ENCODE measurements at regions not wholly inside any gene's neighbourhood (a gene's known extent, or its start where the extent isn't known, plus 50 kb on each side); places are given as distances from the start of the nearest gene placed in this dataset.
"Not testable (repeated sequence)": the region's sequence is repeated elsewhere in the genome, so short reads cannot be mapped to it uniquely, and the experiment has no call there.

GRCh38 chr3:38958026-38958720, 93.6 kb downstream of the SCN11A start:
- DNase-seq (no peak), ATAC-seq (ENCODE audit: low read depth in 2 of 2) (no peak)
- H3K4me1 Mint-ChIP-seq, result peaks cover 0 to 5% (median 0%) of the 10 kb centered on the region in 3 donors
- no peak overlapping the region for H3K4me3 Mint-ChIP-seq
- no peaks in the 10 kb centered on the region for H3K9me3 Mint-ChIP-seq
- peaks cover 0 to 5% (median 4%) of the 10 kb centered on the region in 3 donors for H3K27me3 Mint-ChIP-seq
- no peak overlapping the region for H3K27ac Mint-ChIP-seq
- H3K36me3 Mint-ChIP-seq, result no peaks in the 10 kb centered on the region

- H3K9me3 Mint-ChIP-seq, result no peaks in the 10 kb centered on the region
- ATAC-seq (ENCODE audit: low read depth in 2 of 2) (no peak), DNase-seq (no peak)
- H3K4me1 Mint-ChIP-seq, result peaks cover 0 to 5% (median 0%) of the 10 kb centered on the region in 3 donors
- no peak overlapping the region for H3K27ac Mint-ChIP-seq
- H3K36me3 Mint-ChIP-seq, result no peaks in the 10 kb centered on the region
- H3K4me3 Mint-ChIP-seq, result no peak overlapping the region
- peaks cover 0 to 14% (median 13%) of the 10 kb centered on the region in 3 donors for H3K27me3 Mint-ChIP-seq
Measured at GRCh38 chr3:38957296-38957695, 94.4 kb downstream of the SCN11A start.

DNA sequence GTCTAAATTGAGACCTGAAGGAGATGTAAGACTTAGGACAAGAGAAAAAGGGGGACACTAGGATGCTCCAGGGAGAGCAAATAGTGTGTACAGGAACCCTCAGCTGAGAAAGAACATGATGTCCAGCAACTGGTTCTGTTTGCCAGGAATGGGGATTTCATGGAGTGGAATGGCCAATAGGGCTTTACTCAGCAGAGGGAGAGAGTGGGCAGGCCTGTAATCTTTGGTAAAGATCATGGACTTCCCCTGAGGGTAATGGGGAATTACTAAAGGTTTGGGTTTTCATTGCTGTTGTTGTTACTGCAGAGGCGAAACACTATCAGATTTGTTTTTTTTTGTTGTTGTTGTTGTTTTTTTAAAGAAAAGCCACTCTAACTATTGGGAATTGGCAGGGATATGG, 99.0 kb downstream of the SCN11A start:
- H3K4me3 Mint-ChIP-seq, result no peak overlapping the region
- H3K4me1 Mint-ChIP-seq, result no peaks in the 10 kb centered on the region
- peaks cover 0 to 17% (median 13%) of the 10 kb centered on the region in 3 donors for H3K27me3 Mint-ChIP-seq
- ATAC-seq (ENCODE audit: low read depth in 2 of 2) (no peak), DNase-seq (no peak)
- peaks cover 0 to 5% (median 0%) of the 10 kb centered on the region in 7 donors for H3K9me3 Mint-ChIP-seq
- H3K27ac Mint-ChIP-seq, result no peak overlapping the region
- H3K36me3 Mint-ChIP-seq, result no peaks in the 10 kb centered on the region

DNA sequence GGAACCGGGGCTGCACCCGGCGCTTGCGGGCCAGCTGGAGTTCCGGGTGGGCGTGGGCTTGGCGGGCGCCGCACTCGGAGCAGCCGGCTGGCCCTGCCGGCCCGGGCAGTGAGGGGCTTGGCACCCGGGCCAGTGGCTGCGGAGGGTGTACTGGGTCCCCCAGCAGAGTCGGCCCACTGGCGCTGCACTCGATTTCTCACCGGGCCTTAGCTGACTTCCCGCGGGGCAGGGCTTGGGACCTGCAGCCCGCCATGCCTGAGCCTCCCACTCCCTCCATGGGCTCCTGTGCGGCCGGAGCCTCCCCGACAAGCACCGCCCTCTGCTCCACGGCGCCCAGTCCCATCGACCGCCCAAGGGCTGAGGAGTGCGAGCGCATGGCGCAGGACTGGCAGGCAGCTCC, 100.6 kb downstream of the SCN11A start:
- H3K27me3 Mint-ChIP-seq, result peaks cover 0 to 17% (median 13%) of the 10 kb centered on the region in 3 donors
- ATAC-seq (ENCODE audit: low read depth in 2 of 2); H3K27ac Mint-ChIP-seq; H3K36me3 Mint-ChIP-seq; H3K4me1 Mint-ChIP-seq; H3K9me3 Mint-ChIP-seq; H3K4me3 Mint-ChIP-seq; DNase-seq: not testable (repeated sequence)

DNA sequence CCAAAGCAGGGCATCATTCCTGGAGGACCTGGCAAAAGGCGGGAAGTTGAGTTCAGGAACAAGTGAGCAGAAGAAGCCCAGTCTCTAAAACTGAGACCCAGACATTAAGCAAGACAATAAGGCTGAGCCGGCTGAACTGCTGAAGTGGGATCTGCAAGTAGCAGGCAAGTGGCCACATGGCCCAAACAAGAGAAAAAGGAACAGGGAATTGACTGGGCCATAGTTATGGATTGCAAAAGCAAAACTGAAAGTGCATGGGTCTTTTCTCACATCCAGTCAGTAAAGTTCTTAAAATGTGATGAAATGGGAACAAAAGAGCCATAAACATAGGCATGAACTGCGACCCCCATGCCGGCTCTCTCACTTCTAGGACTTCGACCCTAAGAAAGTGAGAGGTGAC, 101.2 kb downstream of the SCN11A start:
- Mint-ChIP-seq H3K27me3 (peaks cover 0 to 17% (median 13%) of the 10 kb centered on the region in 3 donors), H3K4me1 (no peaks in the 10 kb centered on the region), H3K27ac (no peak overlapping the region), H3K9me3 (peaks cover 0 to 5% (median 0%) of the 10 kb centered on the region in 7 donors), H3K4me3 (peak overlapping the region in 1 of 8 donors; percentile 6), H3K36me3 (no peaks in the 10 kb centered on the region)
- ATAC-seq (ENCODE audit: low read depth in 2 of 2), result no peak
- no peak for DNase-seq

DNA sequence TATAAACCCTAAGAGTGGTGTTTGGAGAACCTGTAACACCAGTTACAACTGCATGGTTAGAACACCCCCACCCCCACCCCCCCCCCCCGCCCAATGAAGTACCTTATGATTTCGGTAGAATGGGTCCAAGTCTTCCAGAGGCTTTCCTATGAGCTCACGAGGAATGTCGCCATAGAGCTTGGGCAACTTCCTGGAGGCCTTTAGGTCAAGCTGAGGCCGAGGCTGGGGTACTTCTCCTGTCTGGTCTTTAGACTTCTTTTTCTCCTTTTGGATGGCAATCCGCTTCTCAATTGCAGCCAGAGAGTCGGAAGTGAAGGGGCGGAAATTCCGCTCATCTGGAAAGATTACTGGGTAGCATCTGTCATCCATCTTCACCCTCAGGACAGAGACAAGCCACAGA, 101.8 kb downstream of the SCN11A start:
- Mint-ChIP-seq H3K4me1 (no peaks in the 10 kb centered on the region), H3K9me3 (peaks cover 0 to 5% (median 0%) of the 10 kb centered on the region in 7 donors), H3K27me3 (peaks cover 0 to 17% (median 13%) of the 10 kb centered on the region in 3 donors), H3K27ac (no peak overlapping the region), H3K36me3 (no peaks in the 10 kb centered on the region), H3K4me3 (no peak overlapping the region)
- no peak for DNase-seq
- no peak for ATAC-seq (ENCODE audit: low read depth in 2 of 2)

GRCh38 chr3:38940394-38940793, 111.3 kb downstream of the SCN11A start:
- ATAC-seq (ENCODE audit: low read depth in 2 of 2) (no peak), DNase-seq (no peak)
- peaks cover 0 to 21% (median 4%) of the 10 kb centered on the region in 7 donors for H3K9me3 Mint-ChIP-seq
- H3K4me3 Mint-ChIP-seq, result no peak overlapping the region
- H3K27ac Mint-ChIP-seq, result no peak overlapping the region
- peaks cover 0 to 8% of the 10 kb centered on the region in 2 donors for H3K36me3 Mint-ChIP-seq
- no peaks in the 10 kb centered on the region for H3K27me3 Mint-ChIP-seq
- no peaks in the 10 kb centered on the region for H3K4me1 Mint-ChIP-seq

- peaks cover 0 to 9% (median 2%) of the 10 kb centered on the region in 7 donors for H3K9me3 Mint-ChIP-seq
- H3K4me3 Mint-ChIP-seq, result no peak overlapping the region
- no peak for DNase-seq
- peaks cover 4 to 16% (median 12%) of the 10 kb centered on the region in 3 donors for H3K27me3 Mint-ChIP-seq
- H3K27ac Mint-ChIP-seq, result no peak overlapping the region
- no peak for ATAC-seq (ENCODE audit: low read depth in 2 of 2)
- H3K36me3 Mint-ChIP-seq, result no peaks in the 10 kb centered on the region
- H3K4me1 Mint-ChIP-seq, result no peaks in the 10 kb centered on the region
Measured at GRCh38 chr3:38925351-38925750, 109.3 kb upstream of the SCN10A start.

GRCh38 chr3:38916706-38917105, 100.7 kb upstream of the SCN10A start:
- DNase-seq (no peak), ATAC-seq (ENCODE audit: low read depth in 2 of 2) (no peak)
- Mint-ChIP-seq H3K4me3 (no peak overlapping the region), H3K27me3 (peaks cover 3 to 8% (median 6%) of the 10 kb centered on the region in 3 donors), H3K9me3 (peaks cover 0 to 3% (median 0%) of the 10 kb centered on the region in 7 donors), H3K27ac (no peak overlapping the region), H3K36me3 (no peaks in the 10 kb centered on the region), H3K4me1 (no peaks in the 10 kb centered on the region)

- Mint-ChIP-seq H3K27ac (no peak overlapping the region), H3K27me3 (peaks cover 0 to 6% (median 5%) of the 10 kb centered on the region in 3 donors), H3K4me3 (no peak overlapping the region), H3K36me3 (no peaks in the 10 kb centered on the region), H3K9me3 (peaks cover 0 to 2% (median 0%) of the 10 kb centered on the region in 7 donors), H3K4me1 (no peaks in the 10 kb centered on the region)
- ATAC-seq (ENCODE audit: low read depth in 2 of 2), result no peak
- DNase-seq, result no peak
Measured at GRCh38 chr3:38907426-38907825, 91.4 kb upstream of the SCN10A start.

- peaks cover 0 to 5% (median 4%) of the 10 kb centered on the region in 3 donors for H3K4me1 Mint-ChIP-seq
- peaks cover 0 to 7% (median 4%) of the 10 kb centered on the region in 3 donors for H3K27me3 Mint-ChIP-seq
- no peak for DNase-seq
- peaks cover 14 to 35% (median 20%) of the 10 kb centered on the region in 7 donors for H3K9me3 Mint-ChIP-seq
- no peak overlapping the region for H3K27ac Mint-ChIP-seq
- ATAC-seq (ENCODE audit: low read depth in 2 of 2), result no peak
- peaks cover 5 to 21% of the 10 kb centered on the region in 2 donors for H3K36me3 Mint-ChIP-seq
- no peak overlapping the region for H3K4me3 Mint-ChIP-seq
Measured at GRCh38 chr3:38890426-38890825, 74.4 kb upstream of the SCN10A start.

- Mint-ChIP-seq H3K27me3 (peaks cover 5 to 22% (median 19%) of the 10 kb centered on the region in 3 donors), H3K27ac (no peak overlapping the region), H3K36me3 (no peaks in the 10 kb centered on the region), H3K4me3 (no peak overlapping the region), H3K9me3 (no peaks in the 10 kb centered on the region), H3K4me1 (no peaks in the 10 kb centered on the region)
- ATAC-seq (ENCODE audit: low read depth in 2 of 2) (no peak), DNase-seq (no peak)
Measured at GRCh38 chr3:38878646-38879045, 62.6 kb upstream of the SCN10A start.
